MCF 10A (cell line): ENCODE measurements at regions not wholly inside any gene's neighbourhood (a gene's known extent, or its start where the extent isn't known, plus 50 kb on each side); places are given as distances from the start of the nearest gene placed in this dataset.

Experiments used
- BruUV-seq: library from RNA; stranded (reverse); fragments of 400-500 nt; replicated peaks from 2 replicates; lab custom pipeline; 2021; lab: Mats Ljungman, UMichigan
- CTCF ChIA-PET: fragments of 300-600 bp; sonication (Branson Sonifier 250); formaldehyde crosslinking; extraction: SDS; loops from one replicate; lab custom pipeline; 2021; ENCODE audit warnings: antibody characterized with exemption, inconsistent platforms; lab: Yijun Ruan, JAX
- POLR2A ChIA-PET: fragments of 300-600, 350-650 bp; sonication (Branson Sonifier 250); formaldehyde crosslinking; extraction: SDS; loops from one replicate; lab custom pipeline; 2020; ENCODE audit warnings: antibody characterized with exemption, inconsistent platforms; lab: Yijun Ruan, JAX
- DNase-seq: peaks from one replicate; pipeline ENCODE4 v3.0.0-alpha.2; 2018; ENCODE audit not compliant: unreplicated experiment
- H3K27ac Mint-ChIP-seq: one replicate; pipeline ENCODE4 v1.8.0; 2022; ENCODE audit warnings: mild to moderate bottlenecking, low read depth, mixed read lengths; ENCODE audit not compliant: unreplicated experiment
- H3K27me3 Mint-ChIP-seq: one replicate; pipeline ENCODE4 v1.8.0; 2022; ENCODE audit warnings: mixed read lengths; ENCODE audit not compliant: insufficient read depth, unreplicated experiment
- H3K36me3 Mint-ChIP-seq: one replicate; pipeline ENCODE4 v1.8.0; 2022; ENCODE audit warnings: mild to moderate bottlenecking, moderate library complexity, mixed read lengths; ENCODE audit not compliant: insufficient read depth, unreplicated experiment
- H3K4me1 Mint-ChIP-seq: one replicate; pipeline ENCODE4 v1.8.0; 2022; ENCODE audit warnings: mixed read lengths; ENCODE audit not compliant: insufficient read depth, unreplicated experiment
- H3K4me3 Mint-ChIP-seq: one replicate; pipeline ENCODE4 v1.8.0; 2022; ENCODE audit warnings: mild to moderate bottlenecking, moderate library complexity, mixed read lengths; ENCODE audit not compliant: unreplicated experiment
- H3K9me3 Mint-ChIP-seq: one replicate; pipeline ENCODE4 v1.8.0; 2022; ENCODE audit warnings: mixed read lengths; ENCODE audit not compliant: unreplicated experiment
- intact Hi-C: fragments of 100-400 bp; cut with micrococcal nuclease; formaldehyde crosslinking; loops from 2 replicates; pipeline ENCODE4 v1.14.1; 2022
- TF ChIP-seq, protein P1 (sequence below): fragments of 200-600 bp; IDR thresholded peaks from one replicate; pipeline ENCODE4 v1.8.0; 2022; ENCODE audit warnings: antibody characterized with exemption, mild to moderate bottlenecking; ENCODE audit not compliant: unreplicated experiment

DNA sequence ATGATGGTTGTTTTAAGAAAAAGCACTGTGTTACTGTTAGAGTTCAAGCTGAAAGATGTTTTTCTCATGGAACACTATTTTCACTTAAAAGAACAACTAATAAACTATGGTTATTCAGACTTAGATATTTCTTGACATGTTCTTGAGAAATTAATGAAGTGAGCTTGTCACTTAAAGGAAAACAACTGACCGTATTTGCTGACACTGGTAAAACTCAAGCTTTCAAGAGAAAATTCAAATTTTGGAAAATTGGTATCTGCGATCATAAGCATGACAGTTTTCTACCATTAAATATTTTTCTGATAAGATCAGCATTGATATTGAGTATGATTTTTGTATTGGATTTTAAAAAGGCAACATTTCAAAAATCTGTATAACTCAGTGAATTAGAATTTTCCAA, 549.5 kb upstream of the ACTRT1 start:
- DNase-seq, result no peak
- Mint-ChIP-seq H3K4me3 (no peak overlapping the region), H3K27ac (no peak overlapping the region), H3K9me3 (peaks cover 10% of the 10 kb centered on the region), H3K36me3 (no peaks in the 10 kb centered on the region), H3K27me3 (no peaks in the 10 kb centered on the region), H3K4me1 (no peaks in the 10 kb centered on the region)
- POLR2A ChIA-PET, result no interaction called here
- CTCF ChIA-PET, result no interaction called here
- intact Hi-C loops, result no loop called here
- BruUV-seq, result no TSS peak
- TF ChIP-seq, protein P1, sequence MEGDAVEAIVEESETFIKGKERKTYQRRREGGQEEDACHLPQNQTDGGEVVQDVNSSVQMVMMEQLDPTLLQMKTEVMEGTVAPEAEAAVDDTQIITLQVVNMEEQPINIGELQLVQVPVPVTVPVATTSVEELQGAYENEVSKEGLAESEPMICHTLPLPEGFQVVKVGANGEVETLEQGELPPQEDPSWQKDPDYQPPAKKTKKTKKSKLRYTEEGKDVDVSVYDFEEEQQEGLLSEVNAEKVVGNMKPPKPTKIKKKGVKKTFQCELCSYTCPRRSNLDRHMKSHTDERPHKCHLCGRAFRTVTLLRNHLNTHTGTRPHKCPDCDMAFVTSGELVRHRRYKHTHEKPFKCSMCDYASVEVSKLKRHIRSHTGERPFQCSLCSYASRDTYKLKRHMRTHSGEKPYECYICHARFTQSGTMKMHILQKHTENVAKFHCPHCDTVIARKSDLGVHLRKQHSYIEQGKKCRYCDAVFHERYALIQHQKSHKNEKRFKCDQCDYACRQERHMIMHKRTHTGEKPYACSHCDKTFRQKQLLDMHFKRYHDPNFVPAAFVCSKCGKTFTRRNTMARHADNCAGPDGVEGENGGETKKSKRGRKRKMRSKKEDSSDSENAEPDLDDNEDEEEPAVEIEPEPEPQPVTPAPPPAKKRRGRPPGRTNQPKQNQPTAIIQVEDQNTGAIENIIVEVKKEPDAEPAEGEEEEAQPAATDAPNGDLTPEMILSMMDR, result no peak

DNA sequence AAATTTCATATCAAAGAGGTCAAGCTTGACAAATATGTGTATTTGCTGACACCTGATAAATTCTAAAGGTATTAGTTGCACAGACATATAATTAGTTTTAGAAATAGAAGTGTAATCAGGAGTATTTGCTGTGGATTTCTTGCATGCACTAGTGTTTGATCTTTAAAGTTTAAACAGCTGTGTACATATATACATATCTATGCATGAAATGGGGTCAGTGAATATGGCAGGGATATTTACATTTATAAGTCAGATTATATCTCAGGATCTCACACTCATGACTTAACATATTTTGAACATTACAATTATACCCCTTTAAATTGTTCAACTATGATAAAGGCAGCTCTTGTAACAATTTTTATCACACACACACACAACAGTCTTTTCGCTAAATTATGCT, 547.4 kb upstream of the ACTRT1 start:
- Mint-ChIP-seq H3K27me3 (no peaks in the 10 kb centered on the region), H3K4me3 (no peak overlapping the region), H3K27ac (no peak overlapping the region), H3K9me3 (peaks cover 3% of the 10 kb centered on the region), H3K4me1 (no peaks in the 10 kb centered on the region), H3K36me3 (no peaks in the 10 kb centered on the region)
- TF ChIP-seq, protein P1, result no peak
- BruUV-seq, result no TSS peak
- POLR2A ChIA-PET, result no interaction called here
- CTCF ChIA-PET, result interaction anchor here (0.5 to 1.3 kb wide), 2 partner anchors 8 to 33 kb away, joined by 4 read pairs; no protein-coding TSS in a partner anchor
- no peak for DNase-seq
- intact Hi-C loops, result no loop called here

DNA sequence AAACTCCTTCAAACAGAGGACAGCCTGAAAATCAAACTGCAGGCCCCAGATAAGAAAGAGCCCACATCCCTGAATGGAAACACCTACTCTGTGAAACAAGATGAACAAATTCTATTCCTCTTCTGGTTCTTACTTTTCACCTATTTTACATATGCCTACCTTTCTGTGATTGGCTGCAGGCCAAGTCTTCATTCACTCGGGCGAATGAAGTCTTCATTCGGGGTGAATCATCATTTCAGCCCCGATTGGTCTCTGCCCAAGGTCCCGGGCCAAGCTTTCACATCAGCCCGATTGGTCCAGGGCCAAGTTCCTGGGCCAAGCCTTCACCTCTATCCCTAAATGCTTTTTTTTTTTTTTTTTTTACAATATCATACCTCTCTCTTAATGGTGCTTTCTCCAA, 529.8 kb upstream of the ACTRT1 start:
- no peak overlapping the region for H3K27ac Mint-ChIP-seq
- no TSS peak for BruUV-seq
- intact Hi-C loops, result no loop called here
- peaks cover 6% of the 10 kb centered on the region for H3K9me3 Mint-ChIP-seq
- peak; percentile 6 for DNase-seq
- no peaks in the 10 kb centered on the region for H3K4me1 Mint-ChIP-seq
- no peaks in the 10 kb centered on the region for H3K36me3 Mint-ChIP-seq
- no peaks in the 10 kb centered on the region for H3K27me3 Mint-ChIP-seq
- TF ChIP-seq, protein P1, result no peak
- CTCF ChIA-PET, result no interaction called here
- POLR2A ChIA-PET, result no interaction called here
- no peak overlapping the region for H3K4me3 Mint-ChIP-seq

DNA sequence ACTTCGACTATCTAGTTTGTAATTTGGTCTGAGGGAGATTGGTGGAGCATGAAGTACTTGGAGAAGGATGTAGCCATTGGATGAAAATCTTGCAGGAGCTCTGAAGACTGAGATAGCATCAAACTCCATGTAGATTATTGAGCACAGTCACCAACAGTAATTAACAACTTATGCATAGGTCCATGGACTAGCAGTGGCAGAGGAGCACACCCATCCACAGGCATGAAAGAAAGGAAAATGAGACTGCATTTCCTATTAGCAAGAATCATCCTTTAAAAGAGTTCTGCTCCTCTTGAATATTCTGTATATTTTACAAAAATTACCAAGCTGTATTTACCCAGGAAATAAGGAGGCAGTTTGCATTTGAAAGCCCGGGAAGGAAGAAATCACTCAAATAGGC, 529.4 kb upstream of the ACTRT1 start:
- intact Hi-C loops, result no loop called here
- DNase-seq, result no peak
- Mint-ChIP-seq H3K27me3 (no peaks in the 10 kb centered on the region), H3K9me3 (peaks cover 6% of the 10 kb centered on the region), H3K27ac (no peak overlapping the region), H3K4me1 (no peaks in the 10 kb centered on the region), H3K4me3 (no peak overlapping the region), H3K36me3 (no peaks in the 10 kb centered on the region)
- POLR2A ChIA-PET, result no interaction called here
- TF ChIP-seq, protein P1, result no peak
- no TSS peak for BruUV-seq
- CTCF ChIA-PET, result no interaction called here
